ENCODE measurements at regions not wholly inside any gene's neighbourhood (a gene's known extent, or its start where the extent isn't known, plus 50 kb on each side); places are given as distances from the start of the nearest gene placed in this dataset.

GRCh38 chr9:108105885-108106284 lies 616.3 kb upstream of the KLF4 start:
- Histone ChIP-seq H3K4me2 (ENCODE audit: low read depth, low read length) (no peak overlapping the region), H4K5ac (ENCODE audit: low read depth, low read length) (no peak overlapping the region), H3K27me3 (ENCODE audit: control insufficient read depth, insufficient read depth, low read length) (no peaks in the 10 kb centered on the region; the same call in 1 of the 2 replicates), H3K18ac (ENCODE audit: low read depth, low read length) (no peak overlapping the region), H2BK5ac (ENCODE audit: low read depth, low read length, poor library complexity, severe bottlenecking) (no peak overlapping the region), H3K56ac (ENCODE audit: extremely low read depth, insufficient read depth, low read length) (no peak overlapping the region), H3K9me1 (ENCODE audit: insufficient read depth, low read length) (no peaks in the 10 kb centered on the region), H3K27ac (ENCODE audit: insufficient read depth, low read length) (no peak overlapping the region), H2AK9ac (replicated peaks; ENCODE audit: low read depth, low read length, poor library complexity) (no peak overlapping the region), H3K79me1 (ENCODE audit: low read depth in 1 of 2, low read length in 2 of 2) (no peaks in the 10 kb centered on the region), H2AFZ (replicated peaks; ENCODE audit: low read length, poor library complexity) (no peak overlapping the region), H3K4me3 (ENCODE audit: insufficient read depth, low read depth, low read length) (no peak overlapping the region), H3K23ac (ENCODE audit: low read depth, low read length) (no peak overlapping the region), H2BK120ac (ENCODE audit: low read depth, low read length) (no peak overlapping the region), H3K4ac (ENCODE audit: low read depth, low read length) (no peak overlapping the region), H4K20me1 (ENCODE audit: insufficient read depth, low read length) (no peaks in the 10 kb centered on the region), H3K9me3 (ENCODE audit: control insufficient read depth, insufficient read depth, low read length) (no peaks in the 10 kb centered on the region), H3K36me3 (ENCODE audit: control insufficient read depth, insufficient read depth, low read length) (no peaks in the 10 kb centered on the region), H3K9ac (ENCODE audit: low read depth, low read length) (no peak overlapping the region), H4K8ac (ENCODE audit: low read depth in 2 of 2, low read length in 2 of 2) (no peak overlapping the region), H4K91ac (ENCODE audit: insufficient read depth, low read depth, low read length) (no peak overlapping the region), H3K14ac (replicated peaks; ENCODE audit: low read depth, low read length) (no peak overlapping the region), H2AK5ac (ENCODE audit: low read depth, low read length) (no peak overlapping the region), H2BK20ac (ENCODE audit: low read depth, low read length) (no peak overlapping the region), H2BK15ac (ENCODE audit: low read depth, low read length) (no peak overlapping the region), H3K4me1 (ENCODE audit: control insufficient read depth, insufficient read depth, low read length) (peaks cover 6% of the 10 kb centered on the region; the same call in 1 of the 2 replicates)
- in situ Hi-C loops (cut with MboI; ENCODE audit: low sequenced_read_pairs) = no loop called here
- CTCF ChIA-PET = no interaction called here
- no peak for TF ChIP-seq BHLHE40 (IDR thresholded peaks at IDR 0.05; ENCODE audit: low read depth, low read length)
- no peak for TF ChIP-seq MAZ (IDR thresholded peaks at IDR 0.05; ENCODE audit: borderline replicate concordance, low read depth, low read length)
- TF ChIP-seq RCOR1 (IDR thresholded peaks at IDR 0.05; ENCODE audit: insufficient replicate concordance, low read length) = no peak
- TF ChIP-seq CHD1 (IDR thresholded peaks at IDR 0.05; ENCODE audit: low read depth, low read length) = no peak
- TF ChIP-seq RAD21 (IDR thresholded peaks at IDR 0.05; ENCODE audit: low read length) = no peak
- ATAC-seq (ENCODE audit: low read depth) (no peak), DNase-seq (no peak)
- dilution Hi-C loops (cut with HindIII; ENCODE audit: low sequenced_read_pairs, unreplicated experiment) = no loop called here
- intact Hi-C loops (cut with micrococcal nuclease) = loop anchor here (5.0 kb wide), 1 partner anchor 469 kb away; no protein-coding TSS in a partner anchor
- BruUV-seq (replicated peaks) = no TSS peak
- WGBS, 2 experiments (ENCODE audit: extremely low coverage in 2 of 2, insufficient read length in 1 of 2) = no CpG with 5 or more reads among the region's 5 CpGs
- POLR2A ChIA-PET (ENCODE audit: unreplicated experiment) = no interaction called here
